Naive thymus-derived CD8-positive, alpha-beta T cell (primary cell): ENCODE measurements at regions not wholly inside any gene's neighbourhood (a gene's known extent, or its start where the extent isn't known, plus 50 kb on each side); places are given as distances from the start of the nearest gene placed in this dataset.
"Not testable (repeated sequence)": the region's sequence is repeated elsewhere in the genome, so short reads cannot be mapped to it uniquely, and the experiment has no call there.

Source experiments
- ATAC-seq, 2 donors: fragments of 150-1000 bp; cut with Tn5 transposase in 1 of 2; sonication (Bioruptor Pico), chemical (Tn5 transposase) in 1 of 2; 1 replicate in 1 of 2; 2 replicates in 1 of 2; pipeline ENCODE4 v1.10.0; 2021; ENCODE audit warnings: mild to moderate bottlenecking in 2 of 2, moderate library complexity in 2 of 2
- POLR2A ChIA-PET: fragments of 350-600 bp; sonication (Branson Sonifier 250); formaldehyde crosslinking; loops from one replicate; lab custom pipeline; 2021; ENCODE audit warnings: antibody characterized with exemption; lab: Charles Lee
- DNase-seq, 10 donors: peaks; one replicate each; pipeline versions ENCODE4 v3.0.0 to v3.0.0-alpha.2; 2020 to 2022
- H3K27ac Mint-ChIP-seq, 10 donors: one replicate each; pipeline ENCODE4 v1.8.0; 2020 to 2022; ENCODE audit warnings: mild to moderate bottlenecking in 10 of 10, mixed read lengths in 10 of 10, moderate library complexity in 4 of 10, inconsistent platforms in 1 of 10
- H3K27me3 Mint-ChIP-seq, 5 donors: one replicate each; pipeline ENCODE4 v1.8.0; 2021 to 2022; ENCODE audit warnings: mixed read lengths in 5 of 5
- H3K36me3 Mint-ChIP-seq, 3 donors: one replicate each; pipeline ENCODE4 v1.8.0; 2020 to 2022; ENCODE audit warnings: mixed read lengths in 3 of 3, mild to moderate bottlenecking in 2 of 3, inconsistent platforms in 1 of 3
- H3K4me1 Mint-ChIP-seq, 4 donors: one replicate each; pipeline ENCODE4 v1.8.0; 2021 to 2022; ENCODE audit warnings: mixed read lengths in 4 of 4
- H3K4me3 Mint-ChIP-seq, 10 donors: one replicate each; pipeline ENCODE4 v1.8.0; 2020 to 2022; ENCODE audit warnings: mild to moderate bottlenecking in 10 of 10, mixed read lengths in 10 of 10, moderate library complexity in 6 of 10, inconsistent platforms in 1 of 10
- H3K9me3 Mint-ChIP-seq, 9 donors: one replicate each; pipeline ENCODE4 v1.8.0; 2020 to 2022; ENCODE audit warnings: mixed read lengths in 9 of 9, mild to moderate bottlenecking in 3 of 9, inconsistent platforms in 1 of 9, moderate library complexity in 1 of 9

DNA sequence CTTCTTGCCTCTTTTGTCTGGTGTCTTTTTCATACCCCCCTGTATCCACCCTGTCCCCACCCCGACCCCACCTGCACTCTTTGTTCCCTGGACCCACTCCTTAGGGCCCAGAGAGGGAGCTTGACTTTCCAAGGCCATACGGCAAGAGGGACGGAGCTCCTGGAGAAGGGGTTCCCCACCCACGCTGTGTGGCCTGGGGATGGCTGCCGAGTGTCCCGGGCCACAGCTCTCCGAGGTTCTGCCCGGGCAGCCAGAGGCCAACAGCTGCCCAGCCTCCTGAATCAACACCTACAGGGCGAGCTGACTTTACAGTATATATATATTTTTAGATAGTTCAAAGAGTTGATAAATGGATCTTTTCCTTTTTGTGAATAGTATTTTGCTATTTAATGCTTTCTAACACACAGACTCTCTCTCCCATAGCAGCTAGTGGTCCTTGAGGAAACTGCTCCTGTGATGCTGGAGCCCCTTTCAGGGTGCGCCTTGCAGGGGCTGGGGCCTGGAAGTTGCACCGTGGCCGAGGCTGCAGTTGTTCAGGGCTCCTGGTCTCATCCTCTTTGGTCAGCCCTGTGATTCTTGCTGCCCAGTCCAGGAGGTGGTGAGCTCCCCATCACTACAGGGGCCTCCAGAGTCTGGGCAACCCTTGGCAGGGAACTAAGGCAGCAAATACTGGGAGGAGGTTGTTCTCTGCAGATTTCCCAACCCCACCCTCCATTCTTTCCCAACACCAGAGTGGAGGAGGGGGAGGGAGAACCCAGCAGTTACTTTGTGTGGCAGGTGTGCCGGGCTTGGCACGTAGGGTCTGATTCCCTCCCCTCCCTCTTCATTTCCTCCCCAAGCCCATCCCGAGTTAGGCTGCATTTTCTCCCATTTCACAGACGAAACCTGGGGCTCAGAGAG lies 321.6 kb downstream of the PTPRU start:
- H3K27ac Mint-ChIP-seq = no peak overlapping the region
- ATAC-seq = no peak
- H3K36me3 Mint-ChIP-seq = peaks cover 0 to 8% (median 3%) of the 10 kb centered on the region in 3 donors
- POLR2A ChIA-PET = no interaction called here
- no peak for DNase-seq
- peaks cover 1 to 38% (median 12%) of the 10 kb centered on the region in 5 donors for H3K27me3 Mint-ChIP-seq
- peaks cover 0 to 7% (median 2%) of the 10 kb centered on the region in 4 donors for H3K4me1 Mint-ChIP-seq
- H3K4me3 Mint-ChIP-seq = no peak overlapping the region
- peaks cover 2 to 19% (median 9%) of the 10 kb centered on the region in 9 donors for H3K9me3 Mint-ChIP-seq

DNA sequence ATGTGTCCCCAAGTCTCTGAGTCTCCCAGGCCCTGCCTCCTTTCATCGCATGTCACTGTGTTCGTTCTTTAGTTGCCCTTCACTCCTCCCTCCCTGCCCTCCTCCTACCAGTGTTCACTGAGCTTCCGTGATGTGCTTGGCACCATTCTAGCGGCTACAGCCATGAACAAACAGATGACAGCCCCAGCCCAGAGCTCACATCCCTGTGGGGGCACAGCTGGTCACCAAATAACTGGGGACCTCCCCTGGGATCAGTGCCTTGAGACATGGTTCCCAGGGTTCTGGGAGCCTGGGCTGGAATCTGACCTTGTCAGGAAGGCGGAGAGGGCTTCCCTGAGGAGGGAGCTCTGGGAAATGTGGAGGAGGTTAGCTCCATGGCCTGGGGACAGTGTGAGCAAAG lies 320.7 kb downstream of the PTPRU start:
- Mint-ChIP-seq H3K27me3 (peaks cover 1 to 38% (median 10%) of the 10 kb centered on the region in 5 donors), H3K36me3 (no peaks in the 10 kb centered on the region), H3K9me3 (peaks cover 0 to 10% (median 0%) of the 10 kb centered on the region in 9 donors)

DNA sequence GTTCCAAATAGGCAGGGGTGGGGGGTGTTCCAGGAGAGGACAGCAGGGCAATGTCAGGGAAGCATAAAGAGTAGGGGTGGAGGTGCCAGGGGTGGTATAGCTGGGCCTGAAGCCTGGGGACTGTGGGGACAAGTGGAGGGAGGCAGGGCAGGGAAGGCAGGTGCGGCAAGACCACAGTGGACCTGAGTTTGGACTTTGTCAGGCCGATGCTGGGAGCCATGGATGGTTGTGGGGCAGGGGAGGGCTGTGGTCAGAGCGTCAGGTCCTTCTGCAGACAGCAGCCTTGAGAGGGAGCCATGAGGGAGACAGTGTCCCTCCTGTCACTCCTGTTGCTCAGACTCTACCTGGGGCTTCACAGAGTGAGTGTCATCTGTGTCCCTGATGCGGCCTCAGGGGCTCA lies 320.3 kb downstream of the PTPRU start:
- peaks cover 0 to 7% (median 2%) of the 10 kb centered on the region in 4 donors for H3K4me1 Mint-ChIP-seq
- DNase-seq (no peak), ATAC-seq (no peak)
- POLR2A ChIA-PET = no interaction called here
- no peaks in the 10 kb centered on the region for H3K36me3 Mint-ChIP-seq
- no peak overlapping the region for H3K4me3 Mint-ChIP-seq
- H3K27ac Mint-ChIP-seq = no peak overlapping the region
- peaks cover 0 to 8% (median 0%) of the 10 kb centered on the region in 9 donors for H3K9me3 Mint-ChIP-seq
- peaks cover 1 to 38% (median 10%) of the 10 kb centered on the region in 5 donors for H3K27me3 Mint-ChIP-seq

More for the DNA sequence above, 320.7 kb downstream of the PTPRU start:
- Mint-ChIP-seq H3K27ac (no peak overlapping the region), H3K4me3 (no peak overlapping the region), H3K4me1 (peaks cover 0 to 7% (median 2%) of the 10 kb centered on the region in 4 donors)
- POLR2A ChIA-PET = no interaction called here
- DNase-seq = no peak
- no peak for ATAC-seq

DNA sequence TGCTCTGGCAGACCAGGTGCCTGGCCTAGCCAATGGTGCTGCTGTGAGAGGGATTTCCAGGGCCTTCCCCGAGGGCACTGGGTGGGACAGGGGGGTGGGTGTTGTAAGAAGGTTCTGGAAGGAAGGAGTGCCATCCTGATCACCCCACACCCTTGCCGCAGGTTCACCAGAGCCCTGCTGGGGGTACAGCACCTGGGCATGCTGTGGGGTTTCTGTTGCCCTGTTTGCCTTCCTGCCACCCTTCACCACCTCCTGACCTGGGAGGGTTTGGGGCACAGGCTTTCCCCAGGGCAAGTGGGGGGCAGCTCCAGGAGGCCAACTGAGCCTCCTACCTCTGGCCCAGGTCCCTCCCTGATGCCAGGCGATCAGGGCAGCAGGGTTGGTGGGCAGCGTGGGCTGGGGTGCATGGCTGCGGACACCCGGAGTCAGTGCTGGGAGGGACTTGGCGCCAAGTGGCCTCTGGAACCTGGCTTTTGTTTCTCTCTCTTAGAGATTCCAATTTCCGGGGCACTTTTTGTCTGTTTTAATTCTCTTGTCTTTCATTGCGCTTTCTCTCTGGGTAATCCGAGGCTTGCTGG lies 318.8 kb downstream of the PTPRU start:
- ATAC-seq = no peak
- H3K27me3 Mint-ChIP-seq = peaks cover under 1 to 34% (median 10%) of the 10 kb centered on the region in 5 donors
- POLR2A ChIA-PET = no interaction called here
- H3K4me1 Mint-ChIP-seq = peaks cover 0 to 7% (median 2%) of the 10 kb centered on the region in 4 donors
- no peaks in the 10 kb centered on the region for H3K36me3 Mint-ChIP-seq
- H3K9me3 Mint-ChIP-seq = peaks cover 0 to under 1% (median 0%) of the 10 kb centered on the region in 9 donors
- H3K4me3 Mint-ChIP-seq = no peak overlapping the region
- DNase-seq = no peak
- H3K27ac Mint-ChIP-seq = no peak overlapping the region

DNA sequence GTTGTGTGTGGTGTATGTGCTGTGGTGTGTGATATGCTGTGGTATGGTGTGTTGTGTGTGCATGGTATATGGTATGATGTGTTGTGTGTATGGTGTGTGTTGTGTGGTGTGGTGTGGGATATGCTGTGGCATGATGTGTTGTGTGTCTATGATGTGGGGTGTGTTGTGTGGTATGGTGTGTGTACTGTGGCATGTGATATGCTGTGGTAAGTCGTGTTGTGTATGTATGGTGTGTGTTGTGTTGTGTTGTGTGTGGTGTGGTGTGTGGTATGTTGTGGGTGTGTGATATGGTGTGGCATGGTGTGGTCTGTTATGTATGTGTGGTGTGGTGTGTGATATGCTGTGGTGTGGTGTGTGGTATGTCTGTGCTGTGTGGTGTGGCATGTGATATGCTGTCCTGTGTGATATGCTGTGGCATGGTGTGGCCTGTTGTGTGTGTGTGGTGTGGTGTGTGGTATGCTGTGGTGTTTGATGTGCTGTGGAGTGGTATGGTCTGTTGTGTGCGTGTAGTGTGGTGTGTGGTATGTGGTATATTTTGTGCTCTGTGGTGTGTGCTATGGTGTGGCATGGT lies 318.0 kb downstream of the PTPRU start:
- POLR2A ChIA-PET = no interaction called here
- no peak overlapping the region for H3K27ac Mint-ChIP-seq
- ATAC-seq (no peak), DNase-seq (no peak)
- no peaks in the 10 kb centered on the region for H3K9me3 Mint-ChIP-seq
- peaks cover 0 to 7% (median 2%) of the 10 kb centered on the region in 4 donors for H3K4me1 Mint-ChIP-seq
- H3K27me3 Mint-ChIP-seq = peaks cover 0 to 34% (median 8%) of the 10 kb centered on the region in 5 donors
- no peaks in the 10 kb centered on the region for H3K36me3 Mint-ChIP-seq
- H3K4me3 Mint-ChIP-seq = no peak overlapping the region

DNA sequence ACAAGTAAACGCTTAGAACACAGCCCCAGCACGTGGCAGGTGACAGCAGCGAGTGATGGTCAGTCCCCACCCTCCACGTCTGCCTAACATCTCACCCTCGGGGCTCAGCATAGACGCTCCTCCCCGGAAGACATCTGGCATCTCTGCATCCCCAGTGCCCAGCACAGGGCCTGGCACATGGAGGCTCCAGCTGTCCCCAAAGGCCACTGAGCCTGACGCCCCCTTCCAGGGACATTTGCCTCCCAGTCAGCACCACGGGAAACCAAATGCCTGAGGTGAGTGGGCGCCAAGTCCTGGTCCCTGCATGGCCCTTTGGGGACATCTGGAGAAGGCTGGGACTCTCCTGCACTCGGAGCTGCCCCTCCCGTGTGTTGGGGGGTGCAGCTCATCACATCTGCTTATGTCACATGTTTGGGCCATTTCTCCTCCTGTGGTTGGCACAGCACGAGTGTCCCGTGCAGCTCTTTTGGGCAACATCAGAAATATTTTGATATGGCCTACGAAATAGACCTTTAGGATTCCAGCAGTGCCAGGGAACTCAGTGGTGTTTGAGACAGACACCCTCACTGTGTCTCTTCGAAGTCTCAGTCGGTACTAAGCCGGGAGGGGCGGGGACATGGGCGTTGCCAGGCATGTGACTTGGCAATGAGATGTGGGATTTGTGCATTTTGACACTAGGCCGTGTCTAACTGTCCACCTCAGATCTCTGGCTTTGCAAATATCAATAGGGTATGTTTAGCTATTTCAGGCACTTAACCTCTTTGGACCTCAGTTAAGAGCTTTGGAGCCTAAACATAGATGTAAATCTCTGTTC lies 315.0 kb downstream of the PTPRU start:
- DNase-seq = no peak
- H3K36me3 Mint-ChIP-seq = no peaks in the 10 kb centered on the region
- H3K4me1 Mint-ChIP-seq = peaks cover 0 to 6% (median 2%) of the 10 kb centered on the region in 4 donors
- H3K27ac Mint-ChIP-seq = peak overlapping the region in 1 of 10 donors; percentile 24
- no peak for ATAC-seq
- H3K9me3 Mint-ChIP-seq = no peaks in the 10 kb centered on the region
- peaks cover 0 to 21% (median 5%) of the 10 kb centered on the region in 5 donors for H3K27me3 Mint-ChIP-seq
- POLR2A ChIA-PET = no interaction called here
- H3K4me3 Mint-ChIP-seq = no peak overlapping the region

DNA sequence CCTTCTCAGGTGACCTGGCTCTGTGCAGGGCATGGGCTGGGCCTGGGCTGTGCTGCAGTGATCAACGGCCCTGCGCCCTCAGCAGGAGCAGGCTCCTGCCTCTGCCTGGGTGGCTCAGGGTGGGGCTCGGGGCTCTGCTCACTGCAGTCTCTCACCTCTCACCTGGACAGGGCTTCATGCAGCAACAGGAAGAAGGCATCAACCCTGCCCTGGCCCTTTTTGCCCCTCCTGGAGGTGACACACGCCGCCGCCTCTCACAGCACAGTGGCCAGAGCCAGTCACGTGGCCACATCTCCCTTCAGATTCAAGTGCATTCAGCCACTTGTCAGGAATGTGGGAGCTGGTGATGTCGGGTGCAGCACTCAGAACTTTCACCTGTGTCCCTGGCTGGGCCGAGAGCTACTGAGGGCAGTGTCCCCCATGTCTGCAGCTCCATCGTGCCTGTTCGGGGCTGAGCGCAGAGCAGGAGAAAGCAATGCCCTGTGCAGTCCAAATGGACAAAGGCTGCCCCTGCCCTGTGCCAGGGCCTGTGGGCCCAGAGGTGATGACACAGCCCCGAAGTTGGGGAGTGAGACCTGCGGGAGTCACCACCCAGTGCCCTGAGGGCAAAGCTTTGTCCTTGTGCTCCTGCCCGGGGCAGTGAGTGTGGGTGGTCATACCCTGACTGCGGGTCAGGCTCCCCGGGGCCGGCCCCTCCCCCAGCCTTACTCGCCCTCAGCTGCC lies 314.0 kb downstream of the PTPRU start:
- POLR2A ChIA-PET = no interaction called here
- no peak for DNase-seq
- no peaks in the 10 kb centered on the region for H3K4me1 Mint-ChIP-seq

DNA sequence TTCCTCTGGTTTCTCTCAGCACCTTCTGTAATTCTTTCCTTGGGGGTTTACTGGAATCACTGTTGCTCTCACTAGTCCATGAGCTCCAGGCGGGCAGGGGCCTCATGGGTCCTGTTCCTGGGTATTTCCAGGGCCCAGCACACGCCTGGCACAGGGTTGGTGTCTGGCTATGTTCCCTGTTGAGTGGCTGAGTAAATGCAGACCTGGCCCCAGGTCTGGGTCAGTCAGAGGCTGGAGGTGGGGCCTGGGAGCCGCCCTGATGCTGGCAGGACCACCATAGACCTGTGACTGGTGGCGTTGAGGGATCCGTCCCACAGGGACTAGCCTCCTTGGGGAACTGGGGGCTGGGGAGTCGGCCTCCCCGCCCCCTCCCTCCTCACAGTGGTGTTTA lies 313.4 kb downstream of the PTPRU start:
- H3K4me1 Mint-ChIP-seq, H3K4me3 Mint-ChIP-seq, ATAC-seq, H3K27ac Mint-ChIP-seq, H3K9me3 Mint-ChIP-seq, POLR2A ChIA-PET, H3K36me3 Mint-ChIP-seq, DNase-seq: not testable (repeated sequence)
- peaks cover 0 to 16% (median 3%) of the 10 kb centered on the region in 5 donors for H3K27me3 Mint-ChIP-seq

More for the DNA sequence above, 314.0 kb downstream of the PTPRU start:
- ATAC-seq = no peak
- no peak overlapping the region for H3K27ac Mint-ChIP-seq
- no peak overlapping the region for H3K4me3 Mint-ChIP-seq
- H3K9me3 Mint-ChIP-seq = no peaks in the 10 kb centered on the region
- peaks cover 0 to 16% (median 3%) of the 10 kb centered on the region in 5 donors for H3K27me3 Mint-ChIP-seq
- H3K36me3 Mint-ChIP-seq = no peaks in the 10 kb centered on the region

DNA sequence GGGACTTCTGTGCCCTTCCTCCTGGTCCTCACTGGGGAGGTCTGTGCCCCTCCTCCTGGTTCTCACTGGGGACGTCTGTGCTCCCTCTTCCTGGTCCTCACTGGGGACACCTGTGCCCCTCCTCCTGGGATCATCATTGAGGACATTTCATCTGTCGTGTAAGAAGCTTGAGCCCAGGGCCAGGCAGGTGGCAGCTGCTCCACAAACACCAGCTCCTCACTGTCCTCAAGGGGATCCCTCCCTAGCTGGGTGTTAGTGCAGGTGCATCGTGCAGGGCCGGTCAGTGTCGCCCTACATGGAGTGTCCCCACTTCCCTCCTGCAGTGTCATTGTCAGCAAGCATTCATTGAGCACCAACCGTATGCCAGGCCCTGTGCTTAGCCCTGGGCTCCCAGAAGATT lies 312.7 kb downstream of the PTPRU start:
- POLR2A ChIA-PET = no interaction called here
- Mint-ChIP-seq H3K27me3 (peaks cover 0 to 16% (median 3%) of the 10 kb centered on the region in 5 donors), H3K9me3 (no peaks in the 10 kb centered on the region), H3K4me1 (no peaks in the 10 kb centered on the region), H3K36me3 (no peaks in the 10 kb centered on the region), H3K4me3 (no peak overlapping the region), H3K27ac (no peak overlapping the region)
- ATAC-seq = no peak
- no peak for DNase-seq

DNA sequence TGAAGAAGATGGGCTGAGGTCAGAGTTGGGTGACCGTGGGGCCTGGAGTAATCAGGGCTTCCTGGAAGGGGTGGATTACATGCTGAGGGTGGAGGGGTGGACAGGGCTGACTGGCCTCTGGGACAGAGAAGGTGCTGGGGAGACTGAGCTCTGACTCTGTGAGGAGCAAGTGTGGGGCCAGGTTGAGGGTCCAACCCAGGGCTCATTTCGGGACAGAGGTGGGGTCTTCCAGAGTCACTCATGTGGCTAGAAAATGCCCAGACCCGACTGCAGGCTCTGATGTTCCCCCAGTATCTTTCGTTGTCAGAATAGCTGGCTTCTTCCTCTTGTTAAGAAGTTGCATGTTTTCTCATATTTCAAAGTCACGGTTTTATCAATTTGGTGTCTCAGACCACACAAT lies 311.8 kb downstream of the PTPRU start:
- Mint-ChIP-seq H3K9me3 (no peaks in the 10 kb centered on the region), H3K36me3 (no peaks in the 10 kb centered on the region), H3K27me3 (peaks cover 0 to 16% (median 3%) of the 10 kb centered on the region in 5 donors), H3K27ac (peak overlapping the region in 1 of 10 donors; percentile 34), H3K4me3 (no peak overlapping the region), H3K4me1 (no peaks in the 10 kb centered on the region)
- POLR2A ChIA-PET = no interaction called here
- DNase-seq (no peak), ATAC-seq (no peak)

DNA sequence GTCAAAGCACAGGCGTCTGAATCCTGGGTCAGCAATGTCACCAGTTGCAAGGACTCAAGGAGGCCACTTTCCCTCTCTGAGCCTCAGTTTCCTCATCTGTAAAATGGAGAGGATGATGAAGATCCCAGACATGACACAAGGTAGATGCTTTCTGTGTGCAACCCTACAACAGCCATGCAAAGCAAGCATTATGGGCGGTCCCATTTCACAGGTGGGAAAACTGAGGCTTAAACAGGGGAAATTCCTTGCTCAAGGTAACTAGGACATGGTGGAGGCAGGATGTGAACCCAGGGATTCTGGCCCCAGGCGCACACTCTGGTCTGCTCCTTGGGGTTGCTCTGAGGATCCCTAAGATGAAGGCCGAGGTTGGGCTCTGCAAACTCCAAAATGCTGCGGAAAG lies 311.0 kb downstream of the PTPRU start:
- ATAC-seq (no peak), DNase-seq (no peak)
- Mint-ChIP-seq H3K4me1 (no peaks in the 10 kb centered on the region), H3K27me3 (peaks cover 0 to 16% (median 3%) of the 10 kb centered on the region in 5 donors), H3K9me3 (no peaks in the 10 kb centered on the region), H3K36me3 (no peaks in the 10 kb centered on the region), H3K27ac (no peak overlapping the region), H3K4me3 (no peak overlapping the region)
- POLR2A ChIA-PET = no interaction called here

DNA sequence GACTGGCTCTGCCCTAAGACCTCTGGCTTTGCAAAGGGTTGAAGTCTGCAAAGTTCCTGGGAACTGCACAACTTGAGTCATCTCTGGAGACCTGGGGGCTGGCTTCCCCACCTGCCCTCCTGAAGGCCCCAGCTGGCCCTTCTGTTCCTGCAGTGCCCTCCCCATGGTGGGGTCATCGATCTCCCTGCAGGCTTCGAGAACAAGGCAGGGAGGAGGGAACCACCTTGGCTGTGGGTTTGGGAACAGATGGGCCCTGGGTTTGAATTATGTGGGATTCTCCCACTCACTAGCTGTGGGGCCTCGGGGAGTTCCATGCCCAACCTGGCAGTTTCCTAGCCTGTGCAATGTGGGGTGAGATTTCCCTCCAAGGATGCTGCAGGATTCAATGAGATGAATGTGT lies 310.2 kb downstream of the PTPRU start:
- H3K27me3 Mint-ChIP-seq = peaks cover 0 to 16% (median 3%) of the 10 kb centered on the region in 5 donors
- no peaks in the 10 kb centered on the region for H3K9me3 Mint-ChIP-seq
- no peak for ATAC-seq
- DNase-seq = no peak
- POLR2A ChIA-PET = no interaction called here
- no peak overlapping the region for H3K4me3 Mint-ChIP-seq
- no peaks in the 10 kb centered on the region for H3K36me3 Mint-ChIP-seq
- H3K4me1 Mint-ChIP-seq = no peaks in the 10 kb centered on the region
- no peak overlapping the region for H3K27ac Mint-ChIP-seq
